ENCODE measurements at regions not wholly inside any gene's neighbourhood (a gene's known extent, or its start where the extent isn't known, plus 50 kb on each side); places are given as distances from the start of the nearest gene placed in this dataset.

GRCh38 chr3:24843955-24844354 is 349.3 kb upstream of the THRB start:
- no peak for TF ChIP-seq EZH2 (optimal IDR thresholded peaks at IDR 0.05; ENCODE audit: low read depth, low read length)
- TF ChIP-seq CTCF (IDR thresholded peaks at IDR 0.05; ENCODE audit: low read length) = no peak
- no peak for TF ChIP-seq EZH2phosphoT487 (IDR thresholded peaks at IDR 0.05; ENCODE audit: low read length)
